GM21619 (cell line): ENCODE measurements at regions not wholly inside any gene's neighbourhood (a gene's known extent, or its start where the extent isn't known, plus 50 kb on each side); places are given as distances from the start of the nearest gene placed in this dataset.

Experiments
- ATAC-seq: cut with Tn5 transposase; IDR thresholded peaks from one replicate; pipeline ENCODE4 v1.9.1; 2021; ENCODE audit not compliant: unreplicated experiment

- ATAC-seq = no peak
Observed at GRCh38 chr3:18835021-18835420, 313.3 kb upstream of the KCNH8 start.

DNA sequence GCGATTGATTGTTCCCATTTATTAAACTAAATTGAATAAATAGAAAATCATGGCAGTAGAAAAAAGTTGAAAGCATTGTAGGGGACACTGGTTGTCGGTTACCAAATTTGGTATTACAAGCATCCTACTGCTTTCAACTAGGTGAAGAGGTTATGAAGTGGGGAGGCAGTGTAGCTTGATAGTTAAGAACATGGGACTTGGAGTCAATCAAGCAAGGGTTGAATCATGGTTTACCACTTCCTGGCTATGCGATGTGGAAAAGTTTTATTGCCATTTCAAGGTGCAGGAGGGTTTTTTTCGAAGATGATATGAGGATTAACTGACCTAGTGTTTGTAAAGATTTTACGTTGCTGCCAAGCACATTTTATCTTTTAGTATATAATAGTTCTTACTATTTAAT, 318.2 kb upstream of the KCNH8 start:
- no peak for ATAC-seq

GRCh38 chr3:18828637-18829036, 319.7 kb upstream of the KCNH8 start:
- ATAC-seq = no peak

- ATAC-seq = no peak
Observed at GRCh38 chr3:18827664-18828063, 320.6 kb upstream of the KCNH8 start.

DNA sequence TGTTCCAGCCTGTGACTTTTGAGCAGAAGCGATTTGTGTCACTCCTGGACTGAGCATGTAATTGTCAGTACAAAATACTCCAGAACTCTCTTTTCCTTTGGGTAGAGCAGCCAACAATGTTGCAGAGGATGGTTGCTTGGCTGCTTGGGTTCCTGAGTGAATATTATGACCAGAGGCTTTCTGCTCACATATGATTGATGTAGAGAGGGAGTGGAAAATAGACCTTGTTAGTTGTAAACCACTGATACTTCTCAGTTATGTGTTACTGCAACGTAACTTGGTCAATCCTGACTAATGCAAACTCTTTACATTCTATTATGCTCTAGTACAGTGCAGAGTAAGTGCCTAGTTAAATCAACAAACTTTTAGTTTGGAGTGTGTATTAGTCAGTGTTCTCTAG, 322.6 kb upstream of the KCNH8 start:
- no peak for ATAC-seq

DNA sequence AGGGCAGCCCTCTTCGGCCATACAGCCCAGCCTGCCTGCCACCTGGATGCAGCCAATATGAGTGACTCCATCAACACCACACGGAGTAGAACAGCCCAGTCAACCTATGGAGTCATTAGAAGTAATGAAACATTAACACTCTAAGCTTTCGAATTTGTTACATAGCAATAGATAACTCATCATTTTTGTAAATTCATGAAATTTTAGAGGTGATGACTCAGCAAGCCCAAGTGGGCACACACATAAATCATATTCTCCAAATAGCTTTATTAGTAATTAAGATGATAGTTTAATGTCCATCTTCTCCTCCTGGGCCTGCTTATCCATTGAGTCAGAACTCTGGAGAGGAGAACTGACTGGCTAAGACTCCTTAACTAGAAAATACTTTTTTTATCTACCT, 335.0 kb upstream of the KCNH8 start:
- ATAC-seq = no peak

- no peak for ATAC-seq
Observed at GRCh38 chr3:18812316-18812715, 336.0 kb upstream of the KCNH8 start.

GRCh38 chr3:18810306-18810661, 338.0 kb upstream of the KCNH8 start:
- ATAC-seq = no peak

DNA sequence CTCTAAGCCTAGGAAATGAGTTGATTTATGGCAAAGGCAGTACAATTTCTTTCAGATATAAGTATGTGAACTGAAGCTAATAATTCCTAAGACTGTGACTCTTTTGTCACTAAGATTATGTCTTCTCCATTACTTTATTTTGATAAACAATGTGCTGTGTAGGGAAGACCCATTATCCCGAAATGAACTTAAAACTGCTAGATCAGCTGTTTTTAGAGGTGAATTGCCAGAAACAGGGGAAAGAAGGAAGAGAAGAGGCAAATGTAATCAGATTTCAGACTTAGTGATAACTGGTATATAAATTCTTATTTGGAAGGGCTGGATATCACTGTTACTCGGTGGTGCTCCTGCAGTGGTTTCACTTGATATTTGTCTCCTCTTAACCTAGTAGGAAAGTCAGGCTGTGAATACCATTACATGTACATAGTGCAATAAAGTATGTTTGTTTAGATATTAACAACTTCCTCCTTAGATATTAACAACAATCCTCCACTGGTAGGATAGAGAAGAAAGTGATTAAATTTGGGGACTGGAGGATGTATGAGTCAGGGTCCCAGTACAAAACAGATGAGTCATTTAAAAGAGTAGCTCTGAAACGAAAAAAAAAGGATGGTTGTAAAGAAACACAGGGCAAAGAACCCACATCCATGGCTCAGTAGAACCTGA, 338.5 kb upstream of the KCNH8 start:
- ATAC-seq = no peak

DNA sequence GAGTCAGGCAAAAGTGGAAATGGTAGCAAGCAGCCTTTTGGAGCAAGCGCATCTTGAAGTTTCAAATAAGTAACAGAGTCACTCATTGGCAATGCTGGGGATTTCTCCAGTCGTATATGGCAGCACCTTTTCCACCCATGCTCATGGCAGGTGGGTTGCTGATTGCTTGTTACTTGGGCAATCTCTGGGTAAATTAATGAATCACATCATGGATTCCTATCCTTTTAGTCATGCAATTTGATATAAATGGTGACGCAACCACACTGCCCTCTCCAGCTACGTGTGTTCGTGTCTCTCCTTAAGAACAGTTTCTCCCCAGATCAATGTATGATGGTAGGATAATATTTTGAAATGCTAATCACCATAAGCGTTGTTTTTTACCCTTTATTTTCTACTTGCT, 339.9 kb upstream of the KCNH8 start:
- no peak for ATAC-seq

GRCh38 chr3:18807593-18807992, 340.7 kb upstream of the KCNH8 start:
- ATAC-seq = no peak

DNA sequence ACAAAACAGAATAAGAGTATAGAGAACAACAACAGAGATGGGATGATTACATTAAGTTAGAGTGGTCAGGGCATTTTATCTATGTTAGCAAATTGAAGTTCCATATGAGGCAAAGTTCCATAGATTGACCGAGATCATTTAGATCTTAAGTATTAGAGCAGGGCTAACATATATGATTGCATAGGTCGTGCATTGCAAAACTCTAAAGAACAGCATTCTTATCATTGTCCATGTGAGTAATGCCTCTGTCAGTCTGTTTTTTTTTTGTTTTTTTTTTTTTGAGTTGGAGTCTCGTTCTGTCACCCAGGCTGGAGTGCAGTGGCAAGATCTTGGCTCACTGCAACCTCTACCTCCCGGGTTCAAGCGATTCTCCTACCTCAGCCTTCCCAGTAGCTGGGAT, 341.7 kb upstream of the KCNH8 start:
- ATAC-seq = no peak

- no peak for ATAC-seq
Observed at GRCh38 chr3:18797378-18797777, 350.9 kb upstream of the KCNH8 start.

- no peak for ATAC-seq
Observed at GRCh38 chr3:18795078-18795477, 353.2 kb upstream of the KCNH8 start.

- ATAC-seq = no peak
Observed at GRCh38 chr3:18791752-18792151, 356.6 kb upstream of the KCNH8 start.

DNA sequence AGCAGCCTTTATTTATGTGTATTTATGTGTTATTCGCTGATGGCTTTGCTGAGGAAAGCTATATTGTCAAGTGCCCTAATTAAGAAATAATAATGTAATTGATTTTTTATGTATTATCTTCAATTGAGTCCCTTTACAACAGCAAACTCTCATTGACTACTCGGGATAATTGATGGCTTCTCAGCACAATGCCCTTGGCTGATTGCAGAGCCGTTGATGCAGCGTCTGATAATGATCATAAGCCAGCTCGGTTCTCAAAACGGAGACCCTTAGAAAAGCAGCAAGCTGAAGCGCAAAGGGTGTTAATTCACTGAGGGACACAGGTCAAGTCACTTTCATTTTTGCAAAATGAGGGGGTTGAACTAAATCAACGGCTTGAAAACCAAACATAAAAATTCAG, 357.1 kb upstream of the KCNH8 start:
- no peak for ATAC-seq

DNA sequence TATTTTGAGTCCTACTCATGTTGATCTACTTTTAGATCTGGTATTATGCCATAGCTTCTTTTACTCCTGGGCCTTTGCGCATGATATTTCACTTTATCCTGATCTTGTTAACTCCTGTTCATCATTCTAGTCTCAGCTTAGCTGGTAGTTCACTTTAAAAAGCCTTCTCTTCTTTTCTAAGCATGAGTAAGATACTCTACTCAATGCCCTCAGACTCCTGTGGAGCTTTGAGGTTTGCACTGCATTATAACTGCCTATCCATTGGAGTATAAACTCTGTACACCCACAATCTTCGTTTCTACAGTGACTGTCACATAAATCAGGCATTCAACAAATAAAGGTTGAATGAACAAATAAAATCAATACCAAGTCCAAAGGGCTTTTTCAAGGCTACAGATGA, 357.9 kb upstream of the KCNH8 start:
- ATAC-seq = no peak

GRCh38 chr3:18789734-18790133, 358.6 kb upstream of the KCNH8 start:
- no peak for ATAC-seq

- ATAC-seq = no peak
Observed at GRCh38 chr3:18787441-18787840, 360.9 kb upstream of the KCNH8 start.

GRCh38 chr3:18786650-18787323, 361.5 kb upstream of the KCNH8 start:
- no peak for ATAC-seq

DNA sequence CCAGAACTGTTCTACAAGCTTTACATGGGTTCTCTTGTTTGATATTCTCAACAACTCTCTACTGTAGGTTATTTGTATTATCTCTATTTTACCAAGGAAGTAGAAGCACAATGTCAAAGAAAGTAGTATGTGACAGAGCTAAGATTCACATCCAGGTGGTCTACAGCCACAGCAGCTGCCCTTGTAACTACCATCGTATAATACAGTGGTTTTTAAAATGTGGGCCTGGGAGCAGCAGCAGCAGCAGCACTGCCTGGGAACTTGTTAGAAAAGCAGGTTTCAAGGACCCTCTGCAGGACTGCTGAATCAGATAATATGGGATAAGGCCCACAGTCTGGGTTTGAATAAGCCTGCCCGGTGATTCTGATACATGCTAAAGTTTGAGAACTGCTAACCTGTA, 357.1 kb upstream of the SATB1 start:
- ATAC-seq = no peak

- no peak for ATAC-seq
Observed at GRCh38 chr3:18780959-18781358, 355.8 kb upstream of the SATB1 start.

- ATAC-seq = no peak
Observed at GRCh38 chr3:18779704-18780103, 354.6 kb upstream of the SATB1 start.
